ENCODE measurements at regions not wholly inside any gene's neighbourhood (a gene's known extent, or its start where the extent isn't known, plus 50 kb on each side); places are given as distances from the start of the nearest gene placed in this dataset.

DNA sequence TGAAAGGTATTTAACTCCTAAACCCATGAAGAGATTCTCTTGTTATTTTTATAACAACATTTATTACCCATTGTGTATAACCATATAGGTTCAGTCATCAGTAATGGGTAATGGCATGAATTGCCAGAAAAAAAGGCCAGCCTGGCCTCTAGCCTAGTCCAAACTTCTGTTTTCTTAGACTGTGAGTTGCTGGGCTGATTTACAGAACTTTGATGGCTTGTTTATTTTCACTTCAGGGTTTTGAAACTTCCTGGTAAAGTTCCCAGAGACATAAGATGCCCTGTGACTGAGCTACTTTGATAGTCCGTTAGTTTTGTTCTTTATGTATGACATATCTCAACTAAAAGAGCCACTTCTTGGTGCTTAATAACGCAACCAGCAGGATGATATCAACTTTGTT, 164.8 kb downstream of the METTL4 start:
- Histone ChIP-seq H3K27me3 (ENCODE audit: control insufficient read depth, insufficient read depth, low read length) (no peaks in the 10 kb centered on the region), H3K4me1 (ENCODE audit: control insufficient read depth in 2 of 3, insufficient read depth in 2 of 3, low read depth in 1 of 3, low read length in 3 of 3) (no peaks in the 10 kb centered on the region), H3K36me3 (ENCODE audit: control insufficient read depth in 2 of 3, insufficient read depth in 3 of 3, low read length in 3 of 3) (no peaks in the 10 kb centered on the region), H3K4me3 (ENCODE audit: low read length in 3 of 3) (no peak overlapping the region), H3K27ac (ENCODE audit: low read depth in 2 of 2, low read length in 2 of 2) (no peak overlapping the region), H3K9me3 (ENCODE audit: control insufficient read depth in 2 of 3, insufficient read depth in 1 of 3, low read length in 3 of 3) (no peaks in the 10 kb centered on the region), H3K9ac (ENCODE audit: low read length in 3 of 3) (no peak overlapping the region)
- TF ChIP-seq, protein P1, sequence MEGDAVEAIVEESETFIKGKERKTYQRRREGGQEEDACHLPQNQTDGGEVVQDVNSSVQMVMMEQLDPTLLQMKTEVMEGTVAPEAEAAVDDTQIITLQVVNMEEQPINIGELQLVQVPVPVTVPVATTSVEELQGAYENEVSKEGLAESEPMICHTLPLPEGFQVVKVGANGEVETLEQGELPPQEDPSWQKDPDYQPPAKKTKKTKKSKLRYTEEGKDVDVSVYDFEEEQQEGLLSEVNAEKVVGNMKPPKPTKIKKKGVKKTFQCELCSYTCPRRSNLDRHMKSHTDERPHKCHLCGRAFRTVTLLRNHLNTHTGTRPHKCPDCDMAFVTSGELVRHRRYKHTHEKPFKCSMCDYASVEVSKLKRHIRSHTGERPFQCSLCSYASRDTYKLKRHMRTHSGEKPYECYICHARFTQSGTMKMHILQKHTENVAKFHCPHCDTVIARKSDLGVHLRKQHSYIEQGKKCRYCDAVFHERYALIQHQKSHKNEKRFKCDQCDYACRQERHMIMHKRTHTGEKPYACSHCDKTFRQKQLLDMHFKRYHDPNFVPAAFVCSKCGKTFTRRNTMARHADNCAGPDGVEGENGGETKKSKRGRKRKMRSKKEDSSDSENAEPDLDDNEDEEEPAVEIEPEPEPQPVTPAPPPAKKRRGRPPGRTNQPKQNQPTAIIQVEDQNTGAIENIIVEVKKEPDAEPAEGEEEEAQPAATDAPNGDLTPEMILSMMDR (IDR thresholded peaks at IDR 0.05; ENCODE audit: borderline replicate concordance, extremely low read depth, insufficient read depth) = no peak
- intact Hi-C loops (cut with DNase I) = no loop called here
- peak in 2 of 5 donors; percentile 33 to 34 for DNase-seq
- no peak for FAIRE-seq

DNA sequence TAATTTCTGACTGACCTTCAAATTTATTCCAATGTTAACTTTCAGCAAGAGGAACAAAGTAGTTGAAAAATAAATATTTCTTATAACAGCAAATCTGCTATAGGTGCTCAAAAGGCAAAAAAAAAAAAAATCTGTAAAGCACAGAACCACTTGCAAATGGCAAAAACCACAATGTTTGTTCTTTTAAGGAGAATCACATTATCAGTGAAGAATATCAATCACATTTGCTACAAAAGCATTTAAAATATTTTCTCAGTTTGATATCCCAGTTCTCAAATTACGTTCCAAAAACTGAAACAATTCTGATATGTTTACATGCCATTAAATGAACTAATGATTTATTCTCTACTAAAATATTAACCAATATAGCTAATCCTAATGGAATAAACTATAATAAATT, 163.3 kb downstream of the METTL4 start:
- no peaks in the 10 kb centered on the region for H3K9me3 ChIP-seq (ENCODE audit: control insufficient read depth in 2 of 3, insufficient read depth in 1 of 3, low read length in 3 of 3)
- FAIRE-seq (no peak), DNase-seq (no peak)
- no peak overlapping the region for H3K27ac ChIP-seq (ENCODE audit: low read depth in 2 of 2, low read length in 2 of 2)
- no peak overlapping the region for H3K4me3 ChIP-seq (ENCODE audit: low read length in 3 of 3)
- H3K4me1 ChIP-seq (ENCODE audit: control insufficient read depth in 2 of 3, insufficient read depth in 2 of 3, low read depth in 1 of 3, low read length in 3 of 3) = no peaks in the 10 kb centered on the region
- no peaks in the 10 kb centered on the region for H3K27me3 ChIP-seq (ENCODE audit: control insufficient read depth, insufficient read depth, low read length)
- no peak overlapping the region for H3K9ac ChIP-seq (ENCODE audit: low read length in 3 of 3)
- no peaks in the 10 kb centered on the region for H3K36me3 ChIP-seq (ENCODE audit: control insufficient read depth in 2 of 3, insufficient read depth in 3 of 3, low read length in 3 of 3)
- intact Hi-C loops (cut with DNase I) = no loop called here
- TF ChIP-seq, protein P1 (IDR thresholded peaks at IDR 0.05; ENCODE audit: borderline replicate concordance, extremely low read depth, insufficient read depth) = no peak

DNA sequence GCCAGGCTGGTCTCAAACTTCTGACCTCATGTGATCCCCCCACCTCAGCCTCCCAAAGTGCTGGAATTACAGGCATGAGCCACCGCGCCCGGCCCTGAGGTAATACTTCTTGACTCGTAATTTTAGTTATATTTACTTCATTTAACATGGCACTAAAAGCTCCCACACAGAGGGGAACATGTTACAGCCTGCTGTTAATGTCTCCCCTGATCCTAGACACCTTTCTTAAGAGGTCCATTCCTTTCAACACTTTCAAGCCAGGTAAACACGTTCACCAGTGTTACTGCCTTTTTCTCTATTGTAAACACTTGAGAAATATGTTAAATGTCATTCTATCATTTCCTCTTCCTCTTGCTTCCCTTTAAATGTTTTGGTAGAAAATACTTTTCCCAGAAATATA, 161.4 kb downstream of the METTL4 start:
- TF ChIP-seq, protein P1 (IDR thresholded peaks at IDR 0.05; ENCODE audit: borderline replicate concordance, extremely low read depth, insufficient read depth) = no peak

DNA sequence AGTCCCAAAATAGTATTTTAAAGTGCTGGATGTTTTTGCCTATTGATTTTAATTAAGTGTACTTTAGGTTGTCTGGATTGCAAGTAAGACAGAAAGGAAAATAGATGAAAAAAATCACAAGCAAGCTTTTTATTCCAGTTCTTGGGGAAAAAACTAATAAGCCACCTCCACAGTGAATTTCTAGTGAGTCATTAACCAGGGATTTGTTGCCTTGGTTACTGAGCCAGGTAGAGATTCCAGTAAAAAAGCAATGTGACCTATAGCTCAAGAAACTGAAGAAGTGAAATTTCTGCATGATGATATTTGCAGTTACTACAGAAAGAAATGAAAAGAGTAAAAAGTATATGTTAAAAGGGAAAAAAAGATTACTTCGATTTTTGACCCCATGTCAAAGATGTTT, 160.6 kb downstream of the METTL4 start:
- Histone ChIP-seq H3K27ac (ENCODE audit: low read depth in 2 of 2, low read length in 2 of 2) (no peak overlapping the region), H3K27me3 (ENCODE audit: control insufficient read depth, insufficient read depth, low read length) (no peaks in the 10 kb centered on the region), H3K9me3 (ENCODE audit: control insufficient read depth in 2 of 3, insufficient read depth in 1 of 3, low read length in 3 of 3) (no peaks in the 10 kb centered on the region), H3K4me1 (ENCODE audit: control insufficient read depth in 2 of 3, insufficient read depth in 2 of 3, low read depth in 1 of 3, low read length in 3 of 3) (no peaks in the 10 kb centered on the region), H3K9ac (ENCODE audit: low read length in 3 of 3) (no peak overlapping the region), H3K36me3 (ENCODE audit: control insufficient read depth in 2 of 3, insufficient read depth in 3 of 3, low read length in 3 of 3) (no peaks in the 10 kb centered on the region), H3K4me3 (ENCODE audit: low read length in 3 of 3) (no peak overlapping the region)
- DNase-seq (peak in 2 of 5 donors; percentile 67 to 72), FAIRE-seq (peak; percentile 3)
- TF ChIP-seq, protein P1 (IDR thresholded peaks at IDR 0.05; ENCODE audit: borderline replicate concordance, extremely low read depth, insufficient read depth) = no peak
- intact Hi-C loops (cut with DNase I) = no loop called here

More for the DNA sequence above, 161.4 kb downstream of the METTL4 start:
- FAIRE-seq (no peak), DNase-seq (no peak)
- Histone ChIP-seq H3K36me3 (ENCODE audit: control insufficient read depth in 2 of 3, insufficient read depth in 3 of 3, low read length in 3 of 3) (no peaks in the 10 kb centered on the region), H3K4me3 (ENCODE audit: low read length in 3 of 3) (no peak overlapping the region), H3K9ac (ENCODE audit: low read length in 3 of 3) (no peak overlapping the region), H3K9me3 (ENCODE audit: control insufficient read depth in 2 of 3, insufficient read depth in 1 of 3, low read length in 3 of 3) (no peaks in the 10 kb centered on the region), H3K27me3 (ENCODE audit: control insufficient read depth, insufficient read depth, low read length) (no peaks in the 10 kb centered on the region), H3K4me1 (ENCODE audit: control insufficient read depth in 2 of 3, insufficient read depth in 2 of 3, low read depth in 1 of 3, low read length in 3 of 3) (no peaks in the 10 kb centered on the region), H3K27ac (ENCODE audit: low read depth in 2 of 2, low read length in 2 of 2) (no peak overlapping the region)
- intact Hi-C loops (cut with DNase I) = no loop called here

Data from kidney (tissue), 13 donors.